K562 (cell line): ENCODE measurements at regions not wholly inside any gene's neighbourhood (a gene's known extent, or its start where the extent isn't known, plus 50 kb on each side); places are given as distances from the start of the nearest gene placed in this dataset.

Source experiments
- ATAC-seq: fragments of 200-7000 bp; cut with Tn5 transposase; 3 replicates; pipeline ENCODE4 v1.9.1; 2020; ENCODE audit warnings: moderate library complexity
- BruUV-seq: library from RNA; stranded (reverse); fragments of 400-500 nt; replicated peaks from 2 replicates; lab custom pipeline; 2021; lab: Mats Ljungman, UMichigan
- CTCF ChIA-PET: fragments of 300-600 bp; formaldehyde crosslinking; extraction: SDS; loops from one replicate; lab custom pipeline; 2021; ENCODE audit warnings: low intra/inter-chr PET ratio; lab: Yijun Ruan, JAX
- POLR2A ChIA-PET: fragments of 300-600, 350-650 bp; sonication (Branson Sonifier 250); formaldehyde crosslinking; extraction: SDS; loops from one replicate; lab custom pipeline; 2021; ENCODE audit warnings: antibody characterized with exemption, inconsistent platforms; lab: Yijun Ruan, JAX
- DNase-seq, 4 experiments: peaks; one replicate each; pipeline versions ENCODE4 v3.0.0 to v3.0.0-alpha.2; 2011 to 2018; ENCODE audit warnings: low spot score in 3 of 4, mixed read lengths in 3 of 4; ENCODE audit errors: extremely low read depth in 1 of 4
- FAIRE-seq: peaks from 2 replicates; lab custom pipeline; 2011; peaks lifted over from hg19 to GRCh38; lab: Jason Lieb, UNC
- H2AFZ ChIP-seq: 2 replicates; pipeline ENCODE4 v1.6.0; 2011; ENCODE audit warnings: low read depth, low read length, control low read depth, inconsistent platforms
- H3K27ac ChIP-seq: fragments of 200-600 bp; 3 replicates; pipeline ENCODE4 v1.8.0; 2011; ENCODE audit warnings: low read depth, mild to moderate bottlenecking, control low read depth, inconsistent platforms, low read length, moderate library complexity, mixed read lengths; ENCODE audit errors: extremely low read depth
- H3K27me3 ChIP-seq, 2 experiments: fragments of 300-600 bp in 1 of 2; 2 replicates in 1 of 2; 3 replicates in 1 of 2; pipeline versions ENCODE4 v1.6.0 to v1.8.0; 2011; ENCODE audit warnings: inconsistent platforms in 2 of 2, low read length in 2 of 2, mild to moderate bottlenecking in 1 of 2, mixed read lengths in 1 of 2, moderate library complexity in 1 of 2; ENCODE audit not compliant: control insufficient read depth in 2 of 2, insufficient read depth in 2 of 2
- H3K36me3 ChIP-seq: fragments of 300-600 bp; 3 replicates; pipeline ENCODE4 v1.8.0; 2011; ENCODE audit warnings: mild to moderate bottlenecking, low read length, inconsistent platforms; ENCODE audit not compliant: control insufficient read depth, insufficient read depth
- H3K4me1 ChIP-seq, 2 experiments: fragments of 200-600 bp in 1 of 2; replicated peaks in 1 of 2; 2 replicates in 1 of 2; 3 replicates in 1 of 2; pipeline versions ENCODE4 v1.5.1 to v1.8.0; 2011; ENCODE audit warnings: inconsistent platforms in 2 of 2, low read length in 2 of 2, mild to moderate bottlenecking in 1 of 2, mixed read lengths in 1 of 2, moderate library complexity in 1 of 2; ENCODE audit not compliant: control insufficient read depth in 2 of 2, insufficient read depth in 2 of 2
- H3K4me2 ChIP-seq: 2 replicates; pipeline ENCODE4 v1.6.1; 2011; ENCODE audit warnings: low read length, control low read depth, inconsistent platforms, mixed read lengths; ENCODE audit not compliant: insufficient read depth
- H3K4me3 ChIP-seq: fragments of 200-600 bp; sonication (generic), shearing (Covaris generic); 2 replicates; pipeline ENCODE4 v1.5.1; 2016; ENCODE audit warnings: control low read depth, inconsistent platforms
- H3K79me2 ChIP-seq: fragments of 200-600 bp; 3 replicates; pipeline ENCODE4 v1.8.0; 2011; ENCODE audit warnings: low read length, inconsistent platforms; ENCODE audit not compliant: control insufficient read depth, insufficient read depth
- H3K9ac ChIP-seq, 2 experiments: 2 replicates each; pipeline versions ENCODE4 v1.6.0 to v1.6.1; 2011; ENCODE audit warnings: low read depth in 2 of 2, low read length in 2 of 2, control low read depth in 1 of 2, inconsistent platforms in 1 of 2, mild to moderate bottlenecking in 1 of 2, mixed read lengths in 1 of 2; ENCODE audit not compliant: insufficient read depth in 1 of 2
- H3K9me1 ChIP-seq: one replicate; pipeline ENCODE4 v1.6.0; 2011; ENCODE audit warnings: inconsistent platforms, mild to moderate bottlenecking, low read length, moderate library complexity; ENCODE audit not compliant: control insufficient read depth, insufficient read depth
- H3K9me3 ChIP-seq: replicated peaks from 2 replicates; pipeline ENCODE4 v1.5.1; 2011; ENCODE audit warnings: low read depth, low read length, inconsistent platforms; ENCODE audit not compliant: control insufficient read depth, insufficient read depth
- H4K20me1 ChIP-seq: replicated peaks from 2 replicates; pipeline ENCODE4 v1.6.1; 2011; ENCODE audit warnings: low read length, inconsistent platforms, mixed read lengths; ENCODE audit not compliant: control insufficient read depth, insufficient read depth
- EP400 ChIP-seq: fragments of 450-650 bp; IDR thresholded peaks from 2 replicates; pipeline ENCODE4 v1.6.1; 2017; ENCODE audit warnings: antibody characterized with exemption, mild to moderate bottlenecking, moderate library complexity
- HNRNPL ChIP-seq: fragments of 200-400 bp; formaldehyde crosslinking; IDR thresholded peaks from 2 replicates; pipeline ENCODE4 v1.6.1; 2017; ENCODE audit warnings: low read depth, mild to moderate bottlenecking, low read length
- KLF10 ChIP-seq: fragments of 250-450 bp; sonication (Bioruptor Pico); IDR thresholded peaks from 2 replicates; pipeline ENCODE4 v1.6.1; 2021; ENCODE audit warnings: matching md5 sums
- NEUROD1 ChIP-seq: fragments of 150-350 bp; IDR thresholded peaks from 2 replicates; pipeline ENCODE4 v1.6.1; 2014; ENCODE audit warnings: borderline replicate concordance, low read length, low read depth; ENCODE audit not compliant: partially characterized antibody
- PHB2 ChIP-seq: fragments of 450-650 bp; IDR thresholded peaks from 2 replicates; pipeline ENCODE4 v1.6.1; 2017; ENCODE audit warnings: low read depth
- ZNF717 ChIP-seq: fragments of 250-450 bp; sonication (Bioruptor Pico); IDR thresholded peaks from 2 replicates; pipeline ENCODE4 v1.5.0; 2021
- WGBS: fragments of 100-300 bp; shearing (Covaris generic); methylation state at CpG from one replicate; pipeline ENCODE4 v1.1.6; 2016; ENCODE audit warnings: low coverage, mixed read lengths; ENCODE audit not compliant: insufficient coverage; ENCODE audit errors: missing lambda C conversion rate; 5-methylcytosine and 5-hydroxymethylcytosine counted together
- in situ Hi-C: fragments of 300-500 bp; cut with MboI; formaldehyde crosslinking; loops from 4 replicates; pipeline ENCODE4 v1.15.0; 2018; ENCODE audit warnings: inconsistent platforms, mixed read lengths
- intact Hi-C: fragments of 100-400 bp; cut with micrococcal nuclease; formaldehyde crosslinking; loops from 2 replicates; pipeline ENCODE4 v1.14.2; 2022
- TF ChIP-seq, protein P1 (sequence below): sonication (generic); formaldehyde crosslinking; IDR thresholded peaks from 2 replicates; pipeline ENCODE4 v1.8.0; 2022; ENCODE audit warnings: mild to moderate bottlenecking, missing genetic modification reagents

DNA sequence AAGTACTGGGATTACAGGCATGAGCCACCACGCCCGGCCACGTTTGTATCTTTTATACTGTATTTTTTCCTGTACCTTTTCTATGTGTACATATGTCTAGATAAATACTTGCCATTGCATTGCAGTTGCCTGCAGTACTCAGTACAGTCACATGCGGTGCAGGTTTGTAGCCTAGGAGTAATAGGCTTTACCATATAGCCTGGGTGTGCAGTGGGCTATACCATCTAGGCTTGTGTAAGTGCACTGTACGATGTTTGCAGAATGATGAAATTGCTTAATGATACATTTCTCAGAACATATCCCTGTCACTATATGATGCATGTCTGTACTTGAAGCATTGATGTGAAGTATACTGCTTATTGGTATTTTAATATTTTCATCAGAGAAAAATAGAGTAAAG, 115.4 kb upstream of the PUDP start:
- ATAC-seq (no peak), DNase-seq (no peak), FAIRE-seq (no peak)
- BruUV-seq: no TSS peak
- Histone ChIP-seq H3K27ac (no peak overlapping the region), H2AFZ (no peak overlapping the region), H3K4me2 (no peak overlapping the region), H3K9me1 (no peaks in the 10 kb centered on the region), H3K9me3 (no peaks in the 10 kb centered on the region), H3K36me3 (no peaks in the 10 kb centered on the region), H3K27me3 (no peaks in the 10 kb centered on the region), H3K4me3 (no peak overlapping the region), H4K20me1 (no peaks in the 10 kb centered on the region), H3K4me1 (no peaks in the 10 kb centered on the region), H3K79me2 (no peaks in the 10 kb centered on the region), H3K9ac (no peak overlapping the region)
- ChIA-PET CTCF (no interaction called here), POLR2A (no interaction called here)
- TF ChIP-seq PHB2 (no peak), NEUROD1 (no peak), HNRNPL (no peak), KLF10 (no peak), ZNF717 (CRISPR knock-in tag) (no peak), EP400 (no peak)
- TF ChIP-seq, protein P1, sequence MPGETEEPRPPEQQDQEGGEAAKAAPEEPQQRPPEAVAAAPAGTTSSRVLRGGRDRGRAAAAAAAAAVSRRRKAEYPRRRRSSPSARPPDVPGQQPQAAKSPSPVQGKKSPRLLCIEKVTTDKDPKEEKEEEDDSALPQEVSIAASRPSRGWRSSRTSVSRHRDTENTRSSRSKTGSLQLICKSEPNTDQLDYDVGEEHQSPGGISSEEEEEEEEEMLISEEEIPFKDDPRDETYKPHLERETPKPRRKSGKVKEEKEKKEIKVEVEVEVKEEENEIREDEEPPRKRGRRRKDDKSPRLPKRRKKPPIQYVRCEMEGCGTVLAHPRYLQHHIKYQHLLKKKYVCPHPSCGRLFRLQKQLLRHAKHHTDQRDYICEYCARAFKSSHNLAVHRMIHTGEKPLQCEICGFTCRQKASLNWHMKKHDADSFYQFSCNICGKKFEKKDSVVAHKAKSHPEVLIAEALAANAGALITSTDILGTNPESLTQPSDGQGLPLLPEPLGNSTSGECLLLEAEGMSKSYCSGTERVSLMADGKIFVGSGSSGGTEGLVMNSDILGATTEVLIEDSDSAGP (CRISPR knock-in tag): no peak
- in situ Hi-C loops: no loop called here
- intact Hi-C loops: no loop called here
- 4% methylated on average over 5 of the region's 5 CpGs for WGBS
